ENCODE measurements at regions not wholly inside any gene's neighbourhood (a gene's known extent, or its start where the extent isn't known, plus 50 kb on each side); places are given as distances from the start of the nearest gene placed in this dataset.

GRCh38 chr5:167355346-167355745 is 936.1 kb upstream of the WWC1 start:
- no peak for ATAC-seq
- H3K4me1 ChIP-seq (ENCODE audit: control insufficient read depth, insufficient read depth, low read length): no peaks in the 10 kb centered on the region
- no peak overlapping the region for H3K27ac ChIP-seq (ENCODE audit: low read length)

GRCh38 chr5:167356374-167356773 is 935.1 kb upstream of the WWC1 start:
- H3K36me3 ChIP-seq (ENCODE audit: control insufficient read depth, insufficient read depth, low read length): no peaks in the 10 kb centered on the region
- no peak overlapping the region for H3K4me3 ChIP-seq (ENCODE audit: low read length)
- no peak for DNase-seq
- no peaks in the 10 kb centered on the region for H3K4me1 ChIP-seq (ENCODE audit: control insufficient read depth, insufficient read depth, low read length)
- peaks cover 0 to 4% of the 10 kb centered on the region in 2 donors for H3K9me3 Mint-ChIP-seq
- no peak for TF ChIP-seq CTCF (IDR thresholded peaks at IDR 0.05)
- intact Hi-C loops (cut with micrococcal nuclease): no loop called here
- no peak overlapping the region for H3K27ac Mint-ChIP-seq
- no peak for ATAC-seq
- H3K9me3 ChIP-seq (ENCODE audit: control insufficient read depth, insufficient read depth, low read length): peaks cover 2% of the 10 kb centered on the region
- no peaks in the 10 kb centered on the region for H3K27me3 Mint-ChIP-seq (ENCODE audit: low read depth in 2 of 2)
- H3K36me3 Mint-ChIP-seq: no peaks in the 10 kb centered on the region
- no peaks in the 10 kb centered on the region for H3K4me1 Mint-ChIP-seq
- H3K27ac ChIP-seq (ENCODE audit: low read length): no peak overlapping the region
- no peak overlapping the region for H3K4me3 Mint-ChIP-seq
- no peaks in the 10 kb centered on the region for H3K27me3 ChIP-seq (ENCODE audit: control insufficient read depth, insufficient read depth, low read length)
- 87% methylated on average over 1 of the region's 1 CpG for WGBS (ENCODE audit: insufficient coverage)

More at GRCh38 chr5:167355346-167355745, 936.1 kb upstream of the WWC1 start:
- DNase-seq: no peak
- 83% methylated on average over 5 of the region's 5 CpGs for WGBS (ENCODE audit: insufficient coverage)
- Histone ChIP-seq H3K9me3 (ENCODE audit: control insufficient read depth, insufficient read depth, low read length) (peaks cover 2% of the 10 kb centered on the region), H3K36me3 (ENCODE audit: control insufficient read depth, insufficient read depth, low read length) (no peaks in the 10 kb centered on the region), H3K27me3 (ENCODE audit: control insufficient read depth, insufficient read depth, low read length) (no peaks in the 10 kb centered on the region), H3K4me3 (ENCODE audit: low read length) (no peak overlapping the region)
- no peaks in the 10 kb centered on the region for H3K36me3 Mint-ChIP-seq
- H3K4me1 Mint-ChIP-seq: no peaks in the 10 kb centered on the region
- no peaks in the 10 kb centered on the region for H3K27me3 Mint-ChIP-seq (ENCODE audit: low read depth in 2 of 2)
- intact Hi-C loops (cut with micrococcal nuclease): no loop called here
- H3K27ac Mint-ChIP-seq: no peak overlapping the region
- TF ChIP-seq CTCF (IDR thresholded peaks at IDR 0.05): no peak
- H3K9me3 Mint-ChIP-seq: peaks cover 0 to 2% of the 10 kb centered on the region in 2 donors
- no peak overlapping the region for H3K4me3 Mint-ChIP-seq

- Mint-ChIP-seq H3K4me3 (no peak overlapping the region), H3K4me1 (no peaks in the 10 kb centered on the region), H3K27me3 (ENCODE audit: low read depth in 2 of 2) (no peaks in the 10 kb centered on the region), H3K36me3 (no peaks in the 10 kb centered on the region), H3K27ac (no peak overlapping the region), H3K9me3 (peaks cover 5 to 9% of the 10 kb centered on the region in 2 donors)
- DNase-seq (no peak), ATAC-seq (no peak)
- H3K27ac ChIP-seq (ENCODE audit: low read length): no peak overlapping the region
- no peaks in the 10 kb centered on the region for H3K36me3 ChIP-seq (ENCODE audit: control insufficient read depth, insufficient read depth, low read length)
- TF ChIP-seq CTCF (IDR thresholded peaks at IDR 0.05): no peak
- H3K9me3 ChIP-seq (ENCODE audit: control insufficient read depth, insufficient read depth, low read length): peaks cover 2% of the 10 kb centered on the region
- 67% methylated on average over 6 of the region's 6 CpGs for WGBS (ENCODE audit: insufficient coverage)
- no peak overlapping the region for H3K4me3 ChIP-seq (ENCODE audit: low read length)
- no peaks in the 10 kb centered on the region for H3K4me1 ChIP-seq (ENCODE audit: control insufficient read depth, insufficient read depth, low read length)
- no peaks in the 10 kb centered on the region for H3K27me3 ChIP-seq (ENCODE audit: control insufficient read depth, insufficient read depth, low read length)
- intact Hi-C loops (cut with micrococcal nuclease): no loop called here
These were observed 932.5 kb upstream of the WWC1 start for GRCh38 chr5:167358868-167359492.

- no peak overlapping the region for H3K4me3 Mint-ChIP-seq
- peaks cover 10 to 12% of the 10 kb centered on the region in 2 donors for H3K9me3 Mint-ChIP-seq
- no peaks in the 10 kb centered on the region for H3K4me1 Mint-ChIP-seq
- TF ChIP-seq CTCF (IDR thresholded peaks at IDR 0.05): no peak
- ATAC-seq (no peak), DNase-seq (no peak)
- H3K27me3 ChIP-seq (ENCODE audit: control insufficient read depth, insufficient read depth, low read length): no peaks in the 10 kb centered on the region
- no peak overlapping the region for H3K27ac ChIP-seq (ENCODE audit: low read length)
- no peak overlapping the region for H3K27ac Mint-ChIP-seq
- H3K4me3 ChIP-seq (ENCODE audit: low read length): no peak overlapping the region
- WGBS (ENCODE audit: insufficient coverage): 80% methylated on average over 1 of the region's 1 CpG
- intact Hi-C loops (cut with micrococcal nuclease): no loop called here
- peaks cover 10% of the 10 kb centered on the region for H3K36me3 Mint-ChIP-seq
- no peaks in the 10 kb centered on the region for H3K4me1 ChIP-seq (ENCODE audit: control insufficient read depth, insufficient read depth, low read length)
- H3K9me3 ChIP-seq (ENCODE audit: control insufficient read depth, insufficient read depth, low read length): no peaks in the 10 kb centered on the region
- H3K36me3 ChIP-seq (ENCODE audit: control insufficient read depth, insufficient read depth, low read length): no peaks in the 10 kb centered on the region
- H3K27me3 Mint-ChIP-seq (ENCODE audit: low read depth in 2 of 2): no peaks in the 10 kb centered on the region
These were observed 929.6 kb upstream of the WWC1 start for GRCh38 chr5:167361795-167362194.

Data from natural killer cell (primary cell).